ENCODE measurements at regions not wholly inside any gene's neighbourhood (a gene's known extent, or its start where the extent isn't known, plus 50 kb on each side); places are given as distances from the start of the nearest gene placed in this dataset.

DNA sequence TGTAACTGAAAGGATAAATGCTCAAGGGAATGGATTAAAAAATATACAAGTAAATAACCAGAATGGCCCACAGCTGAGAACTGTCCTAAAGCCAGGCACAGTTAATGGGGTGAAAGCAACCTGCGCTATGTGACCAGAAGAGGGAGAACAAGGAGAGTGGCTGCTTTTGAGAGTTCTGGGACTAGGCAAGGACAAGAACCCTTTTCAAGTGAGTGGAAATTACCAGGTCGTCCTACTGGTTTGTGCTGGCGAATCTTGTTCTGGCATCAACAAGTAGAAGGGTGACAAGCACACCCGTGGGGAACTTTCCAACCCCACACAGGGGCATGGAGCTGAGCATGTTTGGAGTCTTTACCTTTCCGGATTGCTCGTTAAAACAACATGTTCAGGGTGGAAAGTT, 82.8 kb downstream of the TMEM17 start:
- TF ChIP-seq EZH2 (IDR thresholded peaks at IDR 0.05; ENCODE audit: low read depth) = no peak
- TF ChIP-seq, protein P1, sequence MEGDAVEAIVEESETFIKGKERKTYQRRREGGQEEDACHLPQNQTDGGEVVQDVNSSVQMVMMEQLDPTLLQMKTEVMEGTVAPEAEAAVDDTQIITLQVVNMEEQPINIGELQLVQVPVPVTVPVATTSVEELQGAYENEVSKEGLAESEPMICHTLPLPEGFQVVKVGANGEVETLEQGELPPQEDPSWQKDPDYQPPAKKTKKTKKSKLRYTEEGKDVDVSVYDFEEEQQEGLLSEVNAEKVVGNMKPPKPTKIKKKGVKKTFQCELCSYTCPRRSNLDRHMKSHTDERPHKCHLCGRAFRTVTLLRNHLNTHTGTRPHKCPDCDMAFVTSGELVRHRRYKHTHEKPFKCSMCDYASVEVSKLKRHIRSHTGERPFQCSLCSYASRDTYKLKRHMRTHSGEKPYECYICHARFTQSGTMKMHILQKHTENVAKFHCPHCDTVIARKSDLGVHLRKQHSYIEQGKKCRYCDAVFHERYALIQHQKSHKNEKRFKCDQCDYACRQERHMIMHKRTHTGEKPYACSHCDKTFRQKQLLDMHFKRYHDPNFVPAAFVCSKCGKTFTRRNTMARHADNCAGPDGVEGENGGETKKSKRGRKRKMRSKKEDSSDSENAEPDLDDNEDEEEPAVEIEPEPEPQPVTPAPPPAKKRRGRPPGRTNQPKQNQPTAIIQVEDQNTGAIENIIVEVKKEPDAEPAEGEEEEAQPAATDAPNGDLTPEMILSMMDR (conservative IDR thresholded peaks at IDR 0.05) = peak; percentile 38; the same call in 1 of the 2 replicates
- Histone ChIP-seq H3K79me2 (ENCODE audit: low read depth) (no peaks in the 10 kb centered on the region), H3K9me3 (ENCODE audit: insufficient read depth, low read depth) (no peaks in the 10 kb centered on the region), H4K20me1 (ENCODE audit: insufficient read depth) (no peaks in the 10 kb centered on the region), H3K27me3 (ENCODE audit: insufficient read depth, low read depth) (no peaks in the 10 kb centered on the region), H3K4me1 (replicated peaks; ENCODE audit: insufficient read depth) (peaks cover 4% of the 10 kb centered on the region; the same call in 1 of the 2 replicates), H2AFZ (no peak overlapping the region), H3K9me2 (ENCODE audit: insufficient read depth) (no peaks in the 10 kb centered on the region), H3K27ac (no peak overlapping the region), H3K4me3 (no peak overlapping the region), H3K36me3 (ENCODE audit: low read depth) (no peaks in the 10 kb centered on the region), H3F3A (ENCODE audit: insufficient read depth, low read depth) (no peaks in the 10 kb centered on the region), H3K4me2 (no peak overlapping the region)
- CTCF ChIA-PET = no interaction called here
- POLR2A ChIA-PET (ENCODE audit: unreplicated experiment) = no interaction called here
- intact Hi-C loops (cut with micrococcal nuclease; ENCODE audit: unreplicated experiment) = no loop called here
- BruUV-seq (replicated peaks) = no TSS peak
- DNase-seq = no peak

DNA sequence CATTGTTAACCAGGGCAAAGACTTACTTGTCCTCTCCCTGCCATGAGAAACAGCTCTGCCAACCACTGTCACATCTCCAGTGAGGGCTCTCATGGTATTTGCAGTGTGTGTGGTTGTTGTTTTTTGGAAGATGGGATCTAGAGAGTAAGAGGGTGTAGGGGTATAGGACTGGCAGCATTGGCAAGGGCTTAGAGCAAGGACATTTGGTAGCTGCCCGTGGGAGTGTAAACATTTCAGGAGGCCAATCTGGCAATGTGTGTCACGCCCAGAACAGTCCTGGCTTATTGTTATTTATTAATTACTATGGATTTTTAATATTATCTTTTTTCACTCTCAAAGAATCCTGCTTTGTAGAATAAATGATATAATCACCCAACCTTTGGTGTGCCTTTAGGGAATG, 90.5 kb downstream of the TMEM17 start:
- Histone ChIP-seq H3K4me1 (replicated peaks; ENCODE audit: insufficient read depth) (peaks cover 20% of the 10 kb centered on the region), H2AFZ (no peak overlapping the region)
- intact Hi-C loops (cut with micrococcal nuclease; ENCODE audit: unreplicated experiment) = loop anchor here (2.0 to 10.0 kb wide), 2 partner anchors 359 to 1281 kb away; no protein-coding TSS in a partner anchor

DNA sequence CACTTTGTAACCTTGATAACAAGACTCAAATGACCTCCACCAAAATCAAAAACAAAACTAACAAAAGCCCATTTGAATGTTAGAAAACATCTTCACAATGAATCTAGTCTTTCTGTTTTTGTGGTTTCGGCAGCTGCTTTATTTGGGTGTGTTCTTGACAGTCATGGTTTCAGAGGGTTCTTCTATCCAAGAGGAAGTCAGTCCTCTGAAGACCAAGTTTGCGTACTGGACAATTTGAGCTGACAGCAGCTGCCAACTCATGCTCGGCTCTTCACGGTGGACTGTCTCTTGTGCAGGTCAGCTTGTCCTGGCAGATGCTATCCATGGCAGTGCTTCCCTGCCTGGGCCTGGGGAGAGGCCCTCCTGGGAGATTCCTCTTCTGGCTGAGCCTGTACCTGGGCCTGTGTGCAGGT, 91.0 kb downstream of the TMEM17 start:
- H3K4me2 ChIP-seq = no peak overlapping the region
- POLR2A ChIA-PET (ENCODE audit: unreplicated experiment) = no interaction called here
- intact Hi-C loops (cut with micrococcal nuclease; ENCODE audit: unreplicated experiment) = loop anchor here (2.0 to 10.0 kb wide), 2 partner anchors 360 to 1280 kb away; no protein-coding TSS in a partner anchor
- H3K79me2 ChIP-seq (ENCODE audit: low read depth) = no peaks in the 10 kb centered on the region
- H3F3A ChIP-seq (ENCODE audit: insufficient read depth, low read depth) = peaks cover 24% of the 10 kb centered on the region
- no peaks in the 10 kb centered on the region for H3K36me3 ChIP-seq (ENCODE audit: low read depth)
- no peaks in the 10 kb centered on the region for H3K27me3 ChIP-seq (ENCODE audit: insufficient read depth, low read depth)
- CTCF ChIA-PET = interaction anchor here (0.5 kb wide), 1 partner anchor 42 kb away, joined by 3 read pairs; no protein-coding TSS in a partner anchor
- no peak overlapping the region for H3K4me3 ChIP-seq
- TF ChIP-seq EZH2 (IDR thresholded peaks at IDR 0.05; ENCODE audit: low read depth) = no peak
- TF ChIP-seq, protein P1 (conservative IDR thresholded peaks at IDR 0.05) = no peak
- H3K9me3 ChIP-seq (ENCODE audit: insufficient read depth, low read depth) = no peaks in the 10 kb centered on the region
- H4K20me1 ChIP-seq (ENCODE audit: insufficient read depth) = no peaks in the 10 kb centered on the region
- no peaks in the 10 kb centered on the region for H3K9me2 ChIP-seq (ENCODE audit: insufficient read depth)
- no TSS peak for BruUV-seq (replicated peaks)
- no peak for DNase-seq
- peaks cover 25% of the 10 kb centered on the region for H3K4me1 ChIP-seq (replicated peaks; ENCODE audit: insufficient read depth)
- no peak overlapping the region for H3K27ac ChIP-seq
- no peak overlapping the region for H2AFZ ChIP-seq

More for the DNA sequence above, 90.5 kb downstream of the TMEM17 start:
- no peaks in the 10 kb centered on the region for H3K9me3 ChIP-seq (ENCODE audit: insufficient read depth, low read depth)
- H3K4me3 ChIP-seq = no peak overlapping the region
- peaks cover 19% of the 10 kb centered on the region for H3F3A ChIP-seq (ENCODE audit: insufficient read depth, low read depth)
- no peaks in the 10 kb centered on the region for H3K9me2 ChIP-seq (ENCODE audit: insufficient read depth)
- BruUV-seq (replicated peaks) = no TSS peak
- H3K27ac ChIP-seq = no peak overlapping the region
- no peak for TF ChIP-seq EZH2 (IDR thresholded peaks at IDR 0.05; ENCODE audit: low read depth)
- TF ChIP-seq, protein P1 (conservative IDR thresholded peaks at IDR 0.05) = no peak
- no peaks in the 10 kb centered on the region for H3K36me3 ChIP-seq (ENCODE audit: low read depth)
- ChIA-PET CTCF (no interaction called here), POLR2A (ENCODE audit: unreplicated experiment) (no interaction called here)
- no peaks in the 10 kb centered on the region for H3K79me2 ChIP-seq (ENCODE audit: low read depth)
- H3K27me3 ChIP-seq (ENCODE audit: insufficient read depth, low read depth) = no peaks in the 10 kb centered on the region
- DNase-seq = no peak
- no peak overlapping the region for H3K4me2 ChIP-seq
- H4K20me1 ChIP-seq (ENCODE audit: insufficient read depth) = no peaks in the 10 kb centered on the region

All from PC-9 (cell line).